PC-3 (cell line): ENCODE measurements at regions not wholly inside any gene's neighbourhood (a gene's known extent, or its start where the extent isn't known, plus 50 kb on each side); places are given as distances from the start of the nearest gene placed in this dataset.

Experiments used
- EZH2 ChIP-seq: fragments of 300-600 bp; sonication (generic); IDR thresholded peaks from one replicate; pipeline ENCODE4 v1.6.1; 2017; ENCODE audit warnings: antibody characterized with exemption, mild to moderate bottlenecking, low read length; ENCODE audit not compliant: unreplicated experiment
- TF ChIP-seq, protein P1 (sequence below): fragments of 300-600 bp; sonication (generic); conservative IDR thresholded peaks from 2 replicates; pipeline ENCODE4 v1.5.1; 2017; ENCODE audit warnings: antibody characterized with exemption, low read depth, mild to moderate bottlenecking, low read length

DNA sequence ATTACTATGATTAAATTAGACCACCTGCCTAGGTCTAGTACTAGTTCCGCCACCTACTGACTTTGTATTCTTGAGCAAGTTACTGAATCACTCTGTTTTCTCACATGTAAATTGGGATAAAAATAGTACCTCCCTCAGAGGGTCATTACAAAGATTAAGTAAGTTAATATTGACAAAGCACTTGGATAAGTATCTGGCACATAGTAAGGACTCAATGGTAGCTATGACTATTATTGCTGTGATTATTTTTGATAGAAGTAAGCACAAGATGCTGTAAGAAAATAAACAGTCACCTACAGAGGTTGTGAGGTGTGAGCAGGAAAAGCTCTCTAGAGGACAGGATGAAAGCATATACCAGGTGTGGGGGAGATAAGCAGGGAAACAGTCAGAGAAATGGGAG, 173.1 kb upstream of the PAPPA start:
- TF ChIP-seq, protein P1, sequence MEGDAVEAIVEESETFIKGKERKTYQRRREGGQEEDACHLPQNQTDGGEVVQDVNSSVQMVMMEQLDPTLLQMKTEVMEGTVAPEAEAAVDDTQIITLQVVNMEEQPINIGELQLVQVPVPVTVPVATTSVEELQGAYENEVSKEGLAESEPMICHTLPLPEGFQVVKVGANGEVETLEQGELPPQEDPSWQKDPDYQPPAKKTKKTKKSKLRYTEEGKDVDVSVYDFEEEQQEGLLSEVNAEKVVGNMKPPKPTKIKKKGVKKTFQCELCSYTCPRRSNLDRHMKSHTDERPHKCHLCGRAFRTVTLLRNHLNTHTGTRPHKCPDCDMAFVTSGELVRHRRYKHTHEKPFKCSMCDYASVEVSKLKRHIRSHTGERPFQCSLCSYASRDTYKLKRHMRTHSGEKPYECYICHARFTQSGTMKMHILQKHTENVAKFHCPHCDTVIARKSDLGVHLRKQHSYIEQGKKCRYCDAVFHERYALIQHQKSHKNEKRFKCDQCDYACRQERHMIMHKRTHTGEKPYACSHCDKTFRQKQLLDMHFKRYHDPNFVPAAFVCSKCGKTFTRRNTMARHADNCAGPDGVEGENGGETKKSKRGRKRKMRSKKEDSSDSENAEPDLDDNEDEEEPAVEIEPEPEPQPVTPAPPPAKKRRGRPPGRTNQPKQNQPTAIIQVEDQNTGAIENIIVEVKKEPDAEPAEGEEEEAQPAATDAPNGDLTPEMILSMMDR, result no peak
- TF ChIP-seq EZH2, result no peak
